ENCODE measurements at regions not wholly inside any gene's neighbourhood (a gene's known extent, or its start where the extent isn't known, plus 50 kb on each side); places are given as distances from the start of the nearest gene placed in this dataset.

DNA sequence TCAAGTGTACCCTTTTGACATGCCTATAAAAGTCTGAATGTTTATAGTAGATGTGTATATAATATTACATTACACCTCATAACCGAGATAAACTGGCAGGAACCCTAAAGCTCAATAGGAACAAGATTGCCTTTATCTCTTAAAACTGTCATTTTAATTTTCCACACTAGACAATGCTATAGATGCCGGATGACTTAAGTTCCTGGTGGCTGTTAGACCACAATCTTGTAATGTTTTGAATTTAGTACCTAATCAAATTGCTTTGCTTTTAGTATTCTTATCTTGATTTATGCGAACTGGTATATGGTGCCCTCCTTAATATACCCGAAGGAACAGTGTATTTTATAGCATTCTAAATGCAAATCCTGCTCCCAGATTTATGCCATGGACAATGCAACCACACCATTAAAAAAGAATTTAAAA is 1397.0 kb upstream of the ADGRL4 start:
- DNase-seq (ENCODE audit: low spot score): no peak
- intact Hi-C loops (cut with micrococcal nuclease; ENCODE audit: unreplicated experiment) (no loop called here), in situ Hi-C loops (cut with HindIII; ENCODE audit: extremely low pct_ligation_motif_present, low pct_unique_long_range_greater_than_20kb) (no loop called here)
- 18% methylated on average over 4 of the region's 4 CpGs for WGBS (ENCODE audit: low lambda C conversion rate)
- no peak for ATAC-seq
- no TSS peak for BruUV-seq (replicated peaks)
- TF ChIP-seq WIZ (CRISPR knock-in tag; IDR thresholded peaks at IDR 0.05) (no peak), MEIS1 (CRISPR knock-in tag; IDR thresholded peaks at IDR 0.05; ENCODE audit: borderline replicate concordance) (no peak), SIN3A (IDR thresholded peaks at IDR 0.05; ENCODE audit: borderline replicate concordance, low read depth, low read length) (no peak), YY1 (IDR thresholded peaks at IDR 0.05; ENCODE audit: insufficient read depth, insufficient replicate concordance, low read depth, low read length) (no peak)
- TF ChIP-seq, protein P1, sequence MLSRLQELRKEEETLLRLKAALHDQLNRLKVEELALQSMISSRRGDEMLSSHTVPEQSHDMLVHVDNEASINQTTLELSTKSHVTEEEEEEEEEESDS (CRISPR knock-in tag; IDR thresholded peaks at IDR 0.05; ENCODE audit: borderline replicate concordance): no peak
- no peak overlapping the region for H3K4me2 ChIP-seq (ENCODE audit: low read depth, low read length)
- no peak overlapping the region for H3K27ac ChIP-seq (ENCODE audit: extremely low read length, insufficient read depth, low read length)
- no peak overlapping the region for H2AFZ ChIP-seq (ENCODE audit: low read length)
- CTCF ChIA-PET (ENCODE audit: low intra/inter-chr PET ratio, low total read pairs): no interaction called here
- POLR2A ChIA-PET: no interaction called here
- H3K79me2 ChIP-seq (ENCODE audit: insufficient read depth, low read length): no peaks in the 10 kb centered on the region
- H3K27me3 ChIP-seq (ENCODE audit: control insufficient read depth in 1 of 2, insufficient read depth in 2 of 2, low read length in 2 of 2): no peaks in the 10 kb centered on the region
- no peaks in the 10 kb centered on the region for H4K20me1 ChIP-seq (ENCODE audit: insufficient read depth, low read length)
- H3K9me3 ChIP-seq (ENCODE audit: low read length): peaks cover 46% of the 10 kb centered on the region
- H3K36me3 ChIP-seq (replicated peaks in 1 of 2; ENCODE audit: control insufficient read depth in 1 of 2, insufficient read depth in 2 of 2, low read length in 2 of 2): no peaks in the 10 kb centered on the region
- H3K9ac ChIP-seq (ENCODE audit: insufficient read depth, low read depth, low read length): no peak overlapping the region
- H3K4me1 ChIP-seq (ENCODE audit: insufficient read depth, low read length): no peaks in the 10 kb centered on the region
- no peak overlapping the region for H3K4me3 ChIP-seq (replicated peaks in 1 of 3; ENCODE audit: insufficient read depth in 1 of 3, low read depth in 2 of 3, low read length in 3 of 3)
- FAIRE-seq: no peak

DNA sequence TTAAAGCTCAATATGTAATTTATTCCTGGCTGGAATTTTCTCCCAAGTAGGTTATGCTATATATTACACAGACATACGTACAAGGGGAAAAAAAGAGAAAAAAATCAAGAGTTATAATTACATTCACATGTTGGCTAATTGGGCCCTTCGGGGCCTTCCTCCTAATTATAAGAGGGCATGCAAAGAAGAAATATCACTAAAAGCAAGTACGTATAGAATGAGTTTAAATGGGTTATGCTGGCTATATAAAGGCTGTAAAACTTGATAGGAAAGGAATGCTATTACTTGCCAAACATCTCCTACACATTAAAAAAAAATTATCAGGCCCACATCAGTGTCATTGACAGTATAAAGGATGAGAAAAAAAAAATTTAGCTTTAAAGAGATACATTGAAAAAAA is 1396.1 kb upstream of the ADGRL4 start:
- ATAC-seq: no peak
- intact Hi-C loops (cut with micrococcal nuclease; ENCODE audit: unreplicated experiment): no loop called here
- in situ Hi-C loops (cut with HindIII; ENCODE audit: extremely low pct_ligation_motif_present, low pct_unique_long_range_greater_than_20kb): no loop called here
- no peaks in the 10 kb centered on the region for H4K20me1 ChIP-seq (ENCODE audit: insufficient read depth, low read length)
- no peak overlapping the region for H2AFZ ChIP-seq (ENCODE audit: low read length)
- no peaks in the 10 kb centered on the region for H3K79me2 ChIP-seq (ENCODE audit: insufficient read depth, low read length)
- H3K36me3 ChIP-seq (replicated peaks in 1 of 2; ENCODE audit: control insufficient read depth in 1 of 2, insufficient read depth in 2 of 2, low read length in 2 of 2): no peaks in the 10 kb centered on the region
- FAIRE-seq: no peak
- H3K4me2 ChIP-seq (ENCODE audit: low read depth, low read length): no peak overlapping the region
- H3K27me3 ChIP-seq (ENCODE audit: control insufficient read depth in 1 of 2, insufficient read depth in 2 of 2, low read length in 2 of 2): no peaks in the 10 kb centered on the region
- DNase-seq (ENCODE audit: low spot score): no peak
- no peak overlapping the region for H3K27ac ChIP-seq (ENCODE audit: extremely low read length, insufficient read depth, low read length)
- no peaks in the 10 kb centered on the region for H3K4me1 ChIP-seq (ENCODE audit: insufficient read depth, low read length)
- BruUV-seq (replicated peaks): no TSS peak
- no peak overlapping the region for H3K9ac ChIP-seq (ENCODE audit: insufficient read depth, low read depth, low read length)
- POLR2A ChIA-PET: no interaction called here
- WGBS (ENCODE audit: low lambda C conversion rate): 4% methylated on average over 3 of the region's 3 CpGs
- H3K9me3 ChIP-seq (ENCODE audit: low read length): peaks cover 46% of the 10 kb centered on the region
- CTCF ChIA-PET (ENCODE audit: low intra/inter-chr PET ratio, low total read pairs): no interaction called here
- no peak overlapping the region for H3K4me3 ChIP-seq (replicated peaks in 1 of 3; ENCODE audit: insufficient read depth in 1 of 3, low read depth in 2 of 3, low read length in 3 of 3)
- no peak for TF ChIP-seq ZNF710 (CRISPR knock-in tag; IDR thresholded peaks at IDR 0.05; ENCODE audit: borderline replicate concordance)
- TF ChIP-seq BCLAF1 (IDR thresholded peaks at IDR 0.05): no peak
- no peak for TF ChIP-seq KDM5A (IDR thresholded peaks at IDR 0.05; ENCODE audit: borderline replicate concordance, low read length)
- no peak for TF ChIP-seq SALL2 (CRISPR knock-in tag; IDR thresholded peaks at IDR 0.05)
- TF ChIP-seq ZNF337 (CRISPR knock-in tag; IDR thresholded peaks at IDR 0.05; ENCODE audit: borderline replicate concordance, low read depth): no peak
- TF ChIP-seq ELF1 (CRISPR knock-in tag; IDR thresholded peaks at IDR 0.05): no peak
- TF ChIP-seq PTBP1 (IDR thresholded peaks at IDR 0.05; ENCODE audit: low read depth, low read length, poor library complexity, severe bottlenecking): no peak
- no peak for TF ChIP-seq ZNF747 (CRISPR knock-in tag; IDR thresholded peaks at IDR 0.05; ENCODE audit: borderline replicate concordance)

All from HepG2 (cell line).